B cell (primary cell): ENCODE measurements at regions not wholly inside any gene's neighbourhood (a gene's known extent, or its start where the extent isn't known, plus 50 kb on each side); places are given as distances from the start of the nearest gene placed in this dataset.

ENCODE experiments used
- EZH2 ChIP-seq: IDR thresholded peaks from 2 replicates; pipeline ENCODE4 v1.6.1; 2012; ENCODE audit warnings: borderline replicate concordance, low read depth, mild to moderate bottlenecking, moderate library complexity, low read length; ENCODE audit not compliant: insufficient read depth, poor library complexity, severe bottlenecking
- TF ChIP-seq, protein P1 (sequence below): fragments of 200-600 bp; IDR thresholded peaks from one replicate; pipeline ENCODE4 v1.8.0; 2022; ENCODE audit warnings: antibody characterized with exemption, mild to moderate bottlenecking

DNA sequence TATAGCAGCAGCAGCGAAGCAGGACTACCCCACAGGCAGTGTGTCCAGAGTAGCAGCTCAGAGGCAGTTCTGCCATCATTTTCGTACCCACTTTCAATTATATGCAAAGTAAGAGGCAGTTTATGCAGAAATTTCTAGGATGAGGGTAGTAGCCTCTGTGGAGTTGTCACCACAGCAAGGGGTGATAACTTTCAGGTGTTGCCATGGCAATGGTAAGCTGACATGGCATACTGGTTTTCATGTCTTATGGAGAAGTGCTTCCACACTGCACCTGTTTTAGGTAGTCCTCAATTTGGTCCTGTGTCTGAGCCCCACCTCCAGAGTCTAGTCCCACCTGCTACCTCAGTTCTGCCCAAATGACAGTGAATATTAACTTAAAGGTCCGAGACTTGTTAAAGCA lies 133.3 kb upstream of the SYT6 start:
- TF ChIP-seq, protein P1, sequence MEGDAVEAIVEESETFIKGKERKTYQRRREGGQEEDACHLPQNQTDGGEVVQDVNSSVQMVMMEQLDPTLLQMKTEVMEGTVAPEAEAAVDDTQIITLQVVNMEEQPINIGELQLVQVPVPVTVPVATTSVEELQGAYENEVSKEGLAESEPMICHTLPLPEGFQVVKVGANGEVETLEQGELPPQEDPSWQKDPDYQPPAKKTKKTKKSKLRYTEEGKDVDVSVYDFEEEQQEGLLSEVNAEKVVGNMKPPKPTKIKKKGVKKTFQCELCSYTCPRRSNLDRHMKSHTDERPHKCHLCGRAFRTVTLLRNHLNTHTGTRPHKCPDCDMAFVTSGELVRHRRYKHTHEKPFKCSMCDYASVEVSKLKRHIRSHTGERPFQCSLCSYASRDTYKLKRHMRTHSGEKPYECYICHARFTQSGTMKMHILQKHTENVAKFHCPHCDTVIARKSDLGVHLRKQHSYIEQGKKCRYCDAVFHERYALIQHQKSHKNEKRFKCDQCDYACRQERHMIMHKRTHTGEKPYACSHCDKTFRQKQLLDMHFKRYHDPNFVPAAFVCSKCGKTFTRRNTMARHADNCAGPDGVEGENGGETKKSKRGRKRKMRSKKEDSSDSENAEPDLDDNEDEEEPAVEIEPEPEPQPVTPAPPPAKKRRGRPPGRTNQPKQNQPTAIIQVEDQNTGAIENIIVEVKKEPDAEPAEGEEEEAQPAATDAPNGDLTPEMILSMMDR = no peak
- no peak for TF ChIP-seq EZH2
